ENCODE measurements at regions not wholly inside any gene's neighbourhood (a gene's known extent, or its start where the extent isn't known, plus 50 kb on each side); places are given as distances from the start of the nearest gene placed in this dataset.

- in situ Hi-C loops (cut with HindIII; ENCODE audit: low pct_ligation_motif_present, low sequenced_read_pairs): no loop called here
- TF ChIP-seq, protein P1, sequence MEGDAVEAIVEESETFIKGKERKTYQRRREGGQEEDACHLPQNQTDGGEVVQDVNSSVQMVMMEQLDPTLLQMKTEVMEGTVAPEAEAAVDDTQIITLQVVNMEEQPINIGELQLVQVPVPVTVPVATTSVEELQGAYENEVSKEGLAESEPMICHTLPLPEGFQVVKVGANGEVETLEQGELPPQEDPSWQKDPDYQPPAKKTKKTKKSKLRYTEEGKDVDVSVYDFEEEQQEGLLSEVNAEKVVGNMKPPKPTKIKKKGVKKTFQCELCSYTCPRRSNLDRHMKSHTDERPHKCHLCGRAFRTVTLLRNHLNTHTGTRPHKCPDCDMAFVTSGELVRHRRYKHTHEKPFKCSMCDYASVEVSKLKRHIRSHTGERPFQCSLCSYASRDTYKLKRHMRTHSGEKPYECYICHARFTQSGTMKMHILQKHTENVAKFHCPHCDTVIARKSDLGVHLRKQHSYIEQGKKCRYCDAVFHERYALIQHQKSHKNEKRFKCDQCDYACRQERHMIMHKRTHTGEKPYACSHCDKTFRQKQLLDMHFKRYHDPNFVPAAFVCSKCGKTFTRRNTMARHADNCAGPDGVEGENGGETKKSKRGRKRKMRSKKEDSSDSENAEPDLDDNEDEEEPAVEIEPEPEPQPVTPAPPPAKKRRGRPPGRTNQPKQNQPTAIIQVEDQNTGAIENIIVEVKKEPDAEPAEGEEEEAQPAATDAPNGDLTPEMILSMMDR (IDR thresholded peaks at IDR 0.05; ENCODE audit: low read depth, low read length, missing control alignments): no peak
- no peak overlapping the region for H3K4me3 ChIP-seq (ENCODE audit: low read depth, low read length)
- no peaks in the 10 kb centered on the region for H3K27me3 ChIP-seq (replicated peaks)
- DNase-seq: no peak
- H3K27ac ChIP-seq: no peak overlapping the region
- H3K36me3 ChIP-seq (replicated peaks): no peaks in the 10 kb centered on the region
Measured at GRCh38 chr7:68671671-68672070, 926.6 kb upstream of the AUTS2 start.

DNA sequence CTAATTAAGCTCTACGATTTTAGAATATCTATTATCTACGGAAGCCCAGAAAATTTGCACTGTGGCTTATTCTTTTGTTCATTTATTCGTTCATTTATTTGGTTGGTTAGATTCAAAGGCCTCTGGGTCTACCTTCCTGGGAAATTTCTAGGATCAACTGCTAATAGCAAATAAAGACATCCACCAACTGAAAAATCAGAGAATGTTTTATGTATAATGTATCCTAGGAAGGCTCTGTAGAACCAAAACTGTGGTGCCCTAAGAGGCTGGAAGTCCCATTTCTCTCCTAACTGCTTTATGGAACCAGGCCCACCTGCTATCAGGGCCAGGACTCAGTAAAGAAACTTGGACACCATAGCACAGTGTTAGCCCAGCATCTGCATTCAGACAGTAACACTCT is 923.4 kb upstream of the AUTS2 start:
- TF ChIP-seq, protein P1 (IDR thresholded peaks at IDR 0.05; ENCODE audit: low read depth, low read length, missing control alignments): no peak
- H3K27me3 ChIP-seq (replicated peaks): no peaks in the 10 kb centered on the region
- no peak for DNase-seq
- no peak overlapping the region for H3K27ac ChIP-seq
- in situ Hi-C loops (cut with HindIII; ENCODE audit: low pct_ligation_motif_present, low sequenced_read_pairs): no loop called here
- H3K4me3 ChIP-seq (ENCODE audit: low read depth, low read length): no peak overlapping the region
- no peaks in the 10 kb centered on the region for H3K36me3 ChIP-seq (replicated peaks)

DNA sequence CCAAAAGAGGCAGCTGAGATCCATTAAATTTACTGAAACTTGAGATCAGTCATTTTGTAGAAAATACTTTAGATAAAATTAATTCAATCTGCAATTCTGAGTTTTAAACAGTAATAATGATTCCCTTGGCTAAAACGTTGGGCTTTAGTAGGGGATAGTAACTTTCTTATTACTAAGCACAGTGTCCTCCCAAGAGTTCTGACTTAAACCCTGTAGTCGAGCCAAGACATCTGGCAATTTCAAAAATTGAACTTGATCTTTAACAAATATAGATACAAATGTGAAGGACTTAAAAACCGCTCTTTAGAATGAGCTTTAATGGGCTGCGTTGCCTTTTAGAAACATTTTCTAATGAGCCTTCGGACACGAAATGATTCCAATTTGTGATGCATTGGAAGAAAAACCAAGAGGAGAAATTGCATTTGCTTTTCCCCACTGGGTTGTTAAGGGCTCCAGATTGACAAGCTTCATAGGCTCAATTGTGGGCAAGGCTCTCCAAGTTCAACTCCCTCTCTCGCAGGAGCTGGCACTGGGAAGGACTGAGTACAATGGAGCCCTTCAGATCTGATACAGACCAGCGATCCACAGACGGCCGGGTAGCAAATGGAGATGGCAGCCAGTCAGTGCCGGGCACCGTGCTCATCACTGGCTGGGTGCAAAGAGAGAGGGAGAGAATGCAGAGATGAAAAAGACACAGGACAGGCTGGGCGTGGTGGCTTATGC is 921.3 kb upstream of the AUTS2 start:
- in situ Hi-C loops (cut with HindIII; ENCODE audit: low pct_ligation_motif_present, low sequenced_read_pairs): no loop called here
- Histone ChIP-seq H3K27ac (no peak overlapping the region), H3K4me3 (ENCODE audit: low read depth, low read length) (no peak overlapping the region), H3K36me3 (replicated peaks) (no peaks in the 10 kb centered on the region), H3K27me3 (replicated peaks) (no peaks in the 10 kb centered on the region)
- TF ChIP-seq, protein P1 (IDR thresholded peaks at IDR 0.05; ENCODE audit: low read depth, low read length, missing control alignments): no peak
- no peak for DNase-seq

DNA sequence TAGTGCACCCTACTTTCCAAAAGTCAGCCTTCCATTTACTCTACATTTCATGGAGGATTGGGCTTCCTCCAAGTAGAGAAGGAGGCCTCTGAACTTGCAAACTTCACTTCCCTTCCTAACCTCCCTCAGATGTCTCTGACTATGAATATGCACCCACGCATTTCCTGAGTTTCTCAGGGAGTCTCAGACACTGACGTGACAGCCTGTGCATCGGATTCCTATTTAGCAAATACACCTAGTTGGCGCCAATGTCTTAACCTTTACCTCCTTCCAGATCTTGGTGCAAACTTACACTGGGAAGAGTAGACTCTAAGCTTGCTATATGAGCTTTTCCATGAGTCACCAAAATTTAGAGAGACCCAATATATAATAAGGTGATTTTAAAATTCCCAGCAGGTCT is 920.1 kb upstream of the AUTS2 start:
- TF ChIP-seq, protein P1 (IDR thresholded peaks at IDR 0.05; ENCODE audit: low read depth, low read length, missing control alignments): no peak
- peak; percentile 10 for DNase-seq

DNA sequence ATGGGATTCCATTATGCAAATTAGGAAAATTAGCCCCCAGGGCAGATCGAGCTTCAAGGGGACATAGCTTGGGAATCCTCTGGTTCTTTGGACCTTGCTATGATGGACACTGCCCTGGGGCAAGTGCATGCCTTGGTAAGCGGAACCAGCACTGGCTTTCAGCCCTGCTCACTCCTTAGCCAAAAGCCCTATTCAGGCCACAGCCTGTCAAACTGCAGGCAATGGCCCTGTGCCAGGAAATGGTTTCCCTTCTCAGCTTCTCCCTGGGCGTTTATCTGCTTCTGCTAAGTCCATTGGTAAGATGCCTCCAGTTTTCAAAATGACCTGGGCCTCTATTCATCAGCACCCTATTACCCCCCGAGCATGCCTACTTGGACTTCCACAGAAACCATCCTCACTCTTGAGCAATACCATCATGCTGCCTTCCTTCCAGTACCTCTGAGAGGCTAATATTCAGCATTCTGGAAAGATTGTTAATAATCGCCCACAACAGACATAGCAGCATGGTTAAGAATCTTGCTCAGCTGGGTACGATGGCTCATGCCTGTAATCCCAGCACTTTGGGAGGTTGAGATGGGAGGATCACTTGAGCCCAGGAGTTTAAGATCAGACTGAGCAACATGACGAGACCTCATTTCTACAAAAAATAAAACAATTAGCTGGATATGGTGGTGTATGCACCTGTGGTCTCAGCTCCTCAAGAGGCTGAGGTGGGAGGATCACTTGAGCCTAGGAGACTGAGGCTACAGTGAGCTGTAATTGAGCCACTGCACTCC is 918.6 kb upstream of the AUTS2 start:
- Histone ChIP-seq H3K4me3 (ENCODE audit: low read depth, low read length) (no peak overlapping the region), H3K36me3 (replicated peaks) (no peaks in the 10 kb centered on the region), H3K27me3 (replicated peaks) (no peaks in the 10 kb centered on the region), H3K27ac (no peak overlapping the region)
- no peak for DNase-seq
- TF ChIP-seq, protein P1 (IDR thresholded peaks at IDR 0.05; ENCODE audit: low read depth, low read length, missing control alignments): no peak
- in situ Hi-C loops (cut with HindIII; ENCODE audit: low pct_ligation_motif_present, low sequenced_read_pairs): no loop called here

More for the DNA sequence above, 920.1 kb upstream of the AUTS2 start:
- Histone ChIP-seq H3K27ac (no peak overlapping the region), H3K36me3 (replicated peaks) (no peaks in the 10 kb centered on the region), H3K27me3 (replicated peaks) (no peaks in the 10 kb centered on the region), H3K4me3 (ENCODE audit: low read depth, low read length) (no peak overlapping the region)
- in situ Hi-C loops (cut with HindIII; ENCODE audit: low pct_ligation_motif_present, low sequenced_read_pairs): no loop called here
